Activated CD4-positive, alpha-beta T cell treated with anti-CD3 and anti-CD28 coated beads, Interleukin-2, amount 50 U/mL, for 16 hours (primary cell): ENCODE measurements at regions not wholly inside any gene's neighbourhood (a gene's known extent, or its start where the extent isn't known, plus 50 kb on each side); places are given as distances from the start of the nearest gene placed in this dataset.

Experiments
- DNase-seq: peaks from one replicate; pipeline ENCODE4 v3.0.0-alpha.2; 2020

- no peak for DNase-seq
Observed at GRCh38 chr18:47457614-47458013, 206.2 kb upstream of the SKOR2 start.

- no peak for DNase-seq
Observed at GRCh38 chr18:47453038-47453437, 201.6 kb upstream of the SKOR2 start.

- DNase-seq: no peak
Observed at GRCh38 chr18:47448956-47449355, 197.5 kb upstream of the SKOR2 start.

- DNase-seq: no peak
Observed at GRCh38 chr18:47441914-47442313, 190.5 kb upstream of the SKOR2 start.

GRCh38 chr18:47438001-47438400 lies 186.5 kb upstream of the SKOR2 start:
- DNase-seq: no peak

- DNase-seq: no peak
Observed at GRCh38 chr18:47436871-47437270, 185.4 kb upstream of the SKOR2 start.

GRCh38 chr18:47434214-47434746 lies 182.8 kb upstream of the SKOR2 start:
- DNase-seq: no peak

GRCh38 chr18:47427923-47428637 lies 176.6 kb upstream of the SKOR2 start:
- no peak for DNase-seq

GRCh38 chr18:47427072-47427471 lies 175.6 kb upstream of the SKOR2 start:
- DNase-seq: no peak

GRCh38 chr18:47425365-47425764 lies 173.9 kb upstream of the SKOR2 start:
- DNase-seq: no peak

- DNase-seq: no peak
Observed at GRCh38 chr18:47422524-47422923, 171.1 kb upstream of the SKOR2 start.

GRCh38 chr18:47420130-47420529 lies 168.7 kb upstream of the SKOR2 start:
- DNase-seq: no peak

- no peak for DNase-seq
Observed at GRCh38 chr18:47418746-47419145, 167.3 kb upstream of the SKOR2 start.

GRCh38 chr18:47417807-47418206 lies 166.3 kb upstream of the SKOR2 start:
- DNase-seq: peak; percentile 21

GRCh38 chr18:47415881-47416280 lies 164.4 kb upstream of the SKOR2 start:
- no peak for DNase-seq

- no peak for DNase-seq
Observed at GRCh38 chr18:47413327-47413726, 161.9 kb upstream of the SKOR2 start.

- DNase-seq: no peak
Observed at GRCh38 chr18:47412924-47413323, 161.5 kb upstream of the SKOR2 start.

GRCh38 chr18:47411159-47411558 lies 159.7 kb upstream of the SKOR2 start:
- DNase-seq: no peak

GRCh38 chr18:47410139-47410538 lies 158.7 kb upstream of the SKOR2 start:
- DNase-seq: no peak

GRCh38 chr18:47409519-47409918 lies 158.1 kb upstream of the SKOR2 start:
- no peak for DNase-seq

GRCh38 chr18:47407736-47408135 lies 156.3 kb upstream of the SKOR2 start:
- DNase-seq: no peak

GRCh38 chr18:47404845-47405244 lies 153.4 kb upstream of the SKOR2 start:
- DNase-seq: no peak

- no peak for DNase-seq
Observed at GRCh38 chr18:47403949-47404348, 152.5 kb upstream of the SKOR2 start.

- DNase-seq: no peak
Observed at GRCh38 chr18:47403317-47403716, 151.9 kb upstream of the SKOR2 start.

GRCh38 chr18:47399475-47399874 lies 148.0 kb upstream of the SKOR2 start:
- DNase-seq: no peak
